SK-N-SH treated with all-trans-retinoic acid at 6 μM for 48 hours (cell line): ENCODE measurements at regions not wholly inside any gene's neighbourhood (a gene's known extent, or its start where the extent isn't known, plus 50 kb on each side); places are given as distances from the start of the nearest gene placed in this dataset.

Source experiments
- ARNTL ChIP-seq: fragments of 450-650 bp; formaldehyde crosslinking; IDR thresholded peaks from 2 replicates; pipeline ENCODE4 v1.5.0; 2020; ENCODE audit warnings: low read depth, mild to moderate bottlenecking, moderate library complexity, borderline replicate concordance
- PATZ1 ChIP-seq: fragments of 250-450 bp; sonication (Bioruptor Pico); IDR thresholded peaks from 2 replicates; pipeline ENCODE4 v1.8.0; 2020; ENCODE audit warnings: mild to moderate bottlenecking, moderate library complexity, borderline replicate concordance
- PPARA ChIP-seq: fragments of 250-450 bp; sonication (Bioruptor Pico); IDR thresholded peaks from 2 replicates; pipeline ENCODE4 v1.5.0; 2020; ENCODE audit warnings: mild to moderate bottlenecking, borderline replicate concordance
- ZFP3 ChIP-seq: fragments of 250-450 bp; sonication (Bioruptor Pico); IDR thresholded peaks from 2 replicates; pipeline ENCODE4 v1.5.0; 2020; ENCODE audit warnings: mild to moderate bottlenecking, moderate library complexity
- ZFP30 ChIP-seq: fragments of 450-650 bp; formaldehyde crosslinking; IDR thresholded peaks from 2 replicates; pipeline ENCODE4 v1.5.0; 2022; ENCODE audit warnings: mild to moderate bottlenecking, moderate library complexity

DNA sequence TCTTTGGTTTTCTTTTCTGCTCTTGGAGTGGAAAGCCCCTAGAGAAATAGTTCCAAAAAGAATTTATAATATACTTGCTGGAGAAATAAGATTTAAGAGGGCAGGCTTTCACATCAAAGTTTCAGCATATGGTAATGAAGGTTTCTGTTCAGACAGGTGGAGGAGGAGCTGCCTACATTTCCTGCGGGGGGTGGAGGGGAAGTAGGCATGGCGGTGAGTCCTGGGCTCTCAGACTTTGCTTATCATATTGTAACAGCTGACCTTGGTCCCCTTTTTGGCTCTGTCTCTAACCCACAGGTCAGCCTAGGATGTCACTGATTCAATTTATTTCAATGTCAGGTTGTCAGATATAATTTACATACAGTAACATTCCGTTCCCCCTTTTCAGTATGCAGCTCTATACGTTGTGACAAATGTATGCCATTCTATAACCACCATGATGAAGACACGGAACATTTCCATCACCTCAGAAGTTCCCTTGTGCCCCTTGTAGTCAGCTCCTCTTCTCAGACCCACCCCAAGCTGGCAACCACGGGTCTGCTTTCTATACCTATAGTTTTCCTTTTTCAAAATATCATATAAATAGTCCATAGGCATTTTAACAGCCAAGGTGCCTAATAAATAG lies 77.6 kb upstream of the GGTLC1 start:
- TF ChIP-seq ARNTL (no peak), ZFP30 (no peak), PPARA (CRISPR knock-in tag) (no peak), ZFP3 (no peak), PATZ1 (CRISPR knock-in tag) (no peak)
